ENCODE measurements at regions not wholly inside any gene's neighbourhood (a gene's known extent, or its start where the extent isn't known, plus 50 kb on each side); places are given as distances from the start of the nearest gene placed in this dataset.

- no peak for DNase-seq
Observed at GRCh38 chr12:115341442-115341841, 657.5 kb upstream of the TBX3 start.

GRCh38 chr12:115338566-115339294 lies 654.8 kb upstream of the TBX3 start:
- DNase-seq = no peak

GRCh38 chr12:115337693-115338543 lies 653.9 kb upstream of the TBX3 start:
- no peak for DNase-seq

DNA sequence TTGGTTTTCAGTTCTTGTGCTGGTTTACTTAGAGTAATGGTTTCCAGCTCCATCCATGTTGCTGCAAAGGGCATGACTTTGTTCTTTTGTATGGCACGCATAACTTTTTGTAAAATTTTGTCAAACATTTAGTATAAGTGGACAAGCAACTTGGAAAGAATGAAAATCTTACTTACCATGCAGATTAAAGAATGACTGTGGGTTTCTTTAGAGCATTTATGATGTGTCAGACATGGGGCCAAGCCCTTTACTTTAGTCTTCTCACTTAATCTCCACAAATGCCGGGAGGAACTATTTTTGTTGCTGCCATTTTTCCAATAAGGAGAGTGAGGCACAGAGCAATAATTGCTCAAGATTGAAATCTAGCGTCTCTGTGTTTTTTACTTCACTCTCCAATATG lies 652.5 kb upstream of the TBX3 start:
- no peak for DNase-seq

DNA sequence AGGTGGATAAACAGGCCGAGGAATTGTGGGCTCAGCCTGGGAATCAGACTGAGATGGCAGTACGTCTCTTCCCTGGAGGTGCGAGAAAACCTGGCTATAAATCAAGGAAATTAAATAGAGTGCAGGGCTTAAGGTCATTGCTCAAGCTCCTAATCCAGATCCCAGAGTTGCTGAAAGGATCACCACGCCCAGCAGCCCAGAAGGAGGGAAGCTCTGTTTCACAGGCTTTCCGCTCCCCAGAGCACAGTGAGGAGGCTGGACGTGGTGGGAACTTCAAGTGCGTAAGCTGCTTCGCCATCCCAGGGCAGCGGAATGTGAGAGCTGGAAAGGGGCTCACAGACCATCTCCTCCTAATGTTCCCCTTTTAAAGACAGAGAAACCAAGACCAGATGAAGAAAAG lies 651.6 kb upstream of the TBX3 start:
- no peak for DNase-seq

GRCh38 chr12:115335048-115335447 lies 651.1 kb upstream of the TBX3 start:
- no peak for DNase-seq

- DNase-seq = no peak
Observed at GRCh38 chr12:115332945-115333344, 649.0 kb upstream of the TBX3 start.

GRCh38 chr12:115325858-115326257 lies 641.9 kb upstream of the TBX3 start:
- no peak for DNase-seq

GRCh38 chr12:115324949-115325593 lies 641.1 kb upstream of the TBX3 start:
- no peak for DNase-seq

- DNase-seq = no peak
Observed at GRCh38 chr12:115323223-115323905, 639.4 kb upstream of the TBX3 start.

GRCh38 chr12:115322275-115322674 lies 638.3 kb upstream of the TBX3 start:
- DNase-seq = no peak

DNA sequence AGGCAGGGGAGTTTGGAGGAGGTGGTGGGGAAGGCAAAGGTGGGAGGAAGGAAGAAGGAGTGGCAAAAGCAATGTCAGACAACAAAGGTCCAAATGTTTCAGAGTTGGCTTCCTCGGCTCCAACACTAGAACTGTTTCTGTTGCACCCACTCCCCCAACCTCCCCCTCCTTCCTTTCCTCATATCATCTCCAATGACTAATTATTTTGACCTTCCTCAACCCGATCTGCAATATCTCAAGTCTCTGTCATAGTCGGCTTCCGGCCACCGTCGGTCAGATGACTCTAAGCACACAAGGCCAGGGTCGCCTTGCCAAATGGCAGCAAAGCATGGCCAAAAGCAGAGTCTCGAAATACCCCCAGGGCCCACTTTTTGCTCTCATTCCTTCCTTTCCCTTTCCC lies 637.0 kb upstream of the TBX3 start:
- DNase-seq = no peak

DNA sequence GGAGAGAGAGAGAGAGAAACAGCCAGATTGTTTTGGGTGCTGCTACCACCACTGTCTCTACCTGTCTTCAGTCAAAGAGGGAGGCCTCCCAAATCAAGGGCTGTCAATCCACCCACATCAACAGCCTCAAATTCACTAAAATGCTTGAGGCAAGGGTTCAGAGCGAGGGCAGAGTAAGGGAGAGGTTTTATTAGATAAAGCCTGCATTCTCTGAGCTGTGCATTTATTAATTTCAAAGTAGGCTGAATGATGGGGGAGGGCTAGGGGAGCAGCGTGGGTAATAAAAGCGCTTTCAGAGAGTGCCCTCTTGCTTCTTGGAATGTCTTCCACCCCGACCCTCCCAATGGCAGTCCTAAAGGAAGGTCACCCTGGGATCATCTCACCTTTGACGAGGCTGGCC lies 636.5 kb upstream of the TBX3 start:
- DNase-seq = no peak

DNA sequence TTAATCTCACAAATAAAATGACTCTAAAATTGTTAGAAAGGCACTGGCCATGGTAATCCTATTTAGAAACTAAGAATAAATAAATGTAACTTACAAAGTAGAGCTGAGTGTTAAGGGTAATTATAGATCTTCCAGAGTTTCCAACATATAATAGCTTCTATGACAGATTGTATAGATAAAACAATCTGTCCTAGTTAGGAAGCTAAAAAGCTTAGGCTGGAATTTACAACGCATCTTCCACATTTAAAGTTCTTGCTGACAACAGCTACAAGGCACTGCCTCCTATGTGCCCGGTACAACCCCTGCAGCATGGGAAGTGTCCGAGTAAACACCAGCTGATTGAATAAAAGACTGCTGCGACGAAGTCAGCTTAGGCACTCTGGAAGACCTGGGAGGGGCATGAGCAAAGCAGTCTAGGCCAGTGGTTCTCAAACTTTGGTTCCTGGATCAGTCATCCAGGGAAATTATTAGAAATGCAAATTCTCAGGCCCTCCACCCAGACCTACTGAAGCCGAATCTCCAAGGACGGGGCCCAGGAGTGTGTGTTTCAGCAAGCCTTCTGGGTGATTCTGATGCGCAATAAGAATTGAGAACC lies 635.6 kb upstream of the TBX3 start:
- DNase-seq = no peak

DNA sequence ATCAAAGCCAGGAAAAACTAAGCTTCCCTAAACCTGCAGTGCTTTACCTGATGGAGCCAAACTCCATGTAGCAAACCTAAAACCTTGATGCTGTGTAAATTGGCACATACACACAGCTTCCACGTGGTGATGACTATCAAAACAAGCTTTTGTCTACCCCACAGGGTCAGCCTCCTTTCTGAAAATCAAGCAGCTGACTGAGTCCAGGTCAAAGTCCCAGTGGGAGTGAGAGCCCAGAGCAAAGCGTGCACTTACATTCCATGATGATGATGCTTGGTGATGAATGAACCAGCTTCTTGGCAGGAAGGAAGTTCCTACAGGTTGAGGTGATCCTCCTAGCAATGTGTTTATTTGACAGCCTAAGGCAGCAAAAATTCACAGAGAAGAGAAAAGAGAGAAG lies 630.0 kb upstream of the TBX3 start:
- no peak for DNase-seq

- DNase-seq = no peak
Observed at GRCh38 chr12:115312901-115313300, 628.9 kb upstream of the TBX3 start.

DNA sequence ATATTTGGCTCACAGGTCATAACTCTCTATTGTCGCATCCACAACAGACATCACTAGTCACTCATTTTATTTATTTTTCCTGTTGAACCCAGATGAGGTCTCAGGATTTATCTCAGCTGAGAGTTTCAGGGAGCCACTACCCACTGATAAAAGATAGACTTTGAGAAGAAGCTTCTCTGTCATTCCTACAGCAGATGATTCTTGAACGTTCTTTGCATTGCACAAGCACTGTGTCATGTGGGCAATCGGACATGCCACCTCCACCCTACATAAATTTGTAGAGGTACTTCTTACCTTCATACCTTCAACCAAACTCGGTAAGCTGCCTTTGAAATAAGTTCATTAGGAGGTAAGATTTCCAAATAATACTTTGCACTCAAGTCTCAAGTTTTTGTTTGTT lies 627.9 kb upstream of the TBX3 start:
- no peak for DNase-seq

DNA sequence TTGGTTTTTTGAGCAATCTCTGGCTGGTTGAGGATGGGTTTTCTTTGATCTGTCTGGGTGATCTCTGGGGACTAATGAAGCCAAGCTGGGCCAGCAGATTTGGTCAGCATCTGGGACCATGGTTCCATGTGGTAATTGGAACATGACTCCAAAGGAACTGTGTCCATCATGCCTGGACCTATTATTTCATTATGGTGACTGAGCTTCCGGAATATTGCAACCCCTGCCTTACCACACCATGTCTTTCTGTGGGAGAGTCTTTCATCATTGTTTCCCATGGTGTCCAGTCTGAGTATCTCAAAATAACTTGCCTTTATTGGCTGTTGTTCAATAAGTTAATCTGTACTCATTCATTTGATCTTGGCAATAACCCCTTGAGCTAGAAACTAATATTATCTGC lies 624.9 kb upstream of the TBX3 start:
- no peak for DNase-seq

DNA sequence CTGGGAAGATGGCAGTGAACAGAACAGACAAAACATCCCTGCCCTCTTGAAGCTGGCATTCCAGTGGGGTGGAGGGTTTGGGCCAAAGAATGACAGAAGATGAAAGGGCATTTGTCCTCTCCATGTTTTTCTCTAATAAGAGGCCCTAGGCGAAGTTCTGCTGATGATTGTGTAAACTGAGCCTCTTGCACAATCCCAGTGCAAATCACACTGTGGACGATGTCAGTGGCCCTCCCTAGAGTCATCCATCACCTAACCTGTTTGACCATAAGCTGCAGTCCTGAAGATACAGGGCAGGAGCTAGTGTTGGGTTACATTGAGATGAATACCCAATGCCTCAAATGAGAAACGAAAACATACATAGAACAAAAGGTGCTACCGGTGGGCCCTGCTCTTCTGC lies 622.4 kb upstream of the TBX3 start:
- DNase-seq = no peak

GRCh38 chr12:115305867-115306266 lies 621.9 kb upstream of the TBX3 start:
- DNase-seq = no peak

DNA sequence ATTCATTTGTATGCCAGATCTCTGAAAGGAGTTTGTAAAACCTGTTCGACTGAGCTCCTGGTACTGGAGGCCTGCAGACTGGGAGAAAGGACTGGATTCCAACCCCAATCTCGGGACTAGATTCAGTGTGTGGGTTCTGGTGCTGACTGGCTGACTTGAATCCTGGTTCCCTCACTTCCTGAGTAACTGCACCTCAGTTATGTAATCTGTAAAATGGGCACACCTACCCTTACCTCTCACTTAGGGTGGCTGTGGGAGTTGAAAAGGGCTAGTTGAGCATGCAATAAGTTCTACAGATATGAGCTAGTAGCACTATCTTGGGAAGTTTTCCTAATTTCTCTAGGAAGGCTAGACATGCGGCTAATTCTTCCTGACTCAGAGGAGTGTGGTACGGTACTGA lies 621.3 kb upstream of the TBX3 start:
- no peak for DNase-seq

- no peak for DNase-seq
Observed at GRCh38 chr12:115303723-115304309, 619.8 kb upstream of the TBX3 start.

GRCh38 chr12:115297445-115297844 lies 613.5 kb upstream of the TBX3 start:
- no peak for DNase-seq
